ENCODE measurements at regions not wholly inside any gene's neighbourhood (a gene's known extent, or its start where the extent isn't known, plus 50 kb on each side); places are given as distances from the start of the nearest gene placed in this dataset.

- H3K27ac ChIP-seq (ENCODE audit: extremely low read depth, low read depth, low read length): peak overlapping the region; percentile 58; the same call in 2 of the 3 replicates
- TF ChIP-seq HMBOX1 (IDR thresholded peaks at IDR 0.05) (peak; percentile 87), PCBP2 (IDR thresholded peaks at IDR 0.05; ENCODE audit: low read depth, low read length, poor library complexity, severe bottlenecking) (no peak), FOXM1 (IDR thresholded peaks at IDR 0.05; ENCODE audit: low read depth) (peak; percentile 48; the same call in 1 of the 2 replicates), FOXM1 (CRISPR knock-in tag; IDR thresholded peaks at IDR 0.05; ENCODE audit: low read depth) (no peak), KLF13 (tag; IDR thresholded peaks at IDR 0.05; ENCODE audit: borderline replicate concordance, low read depth) (no peak), NFE2L1 (tag; IDR thresholded peaks at IDR 0.05; ENCODE audit: borderline replicate concordance, low read depth) (peak; percentile 55), STAT5A (IDR thresholded peaks at IDR 0.05; ENCODE audit: borderline replicate concordance, low read length) (peak; percentile 80), XRCC5 (IDR thresholded peaks at IDR 0.05; ENCODE audit: low read depth, low read length) (no peak), TEAD4 (IDR thresholded peaks at IDR 0.05; ENCODE audit: low read length) (peak; percentile 93), TEAD4 (CRISPR knock-in tag; IDR thresholded peaks at IDR 0.05; ENCODE audit: borderline replicate concordance) (no peak), CCAR2 (IDR thresholded peaks at IDR 0.05; ENCODE audit: low read depth, low read length) (no peak), FOSL1 (tag; conservative IDR thresholded peaks at IDR 0.05) (peak; percentile 61), MYNN (IDR thresholded peaks at IDR 0.05) (no peak), MYNN (CRISPR knock-in tag; IDR thresholded peaks at IDR 0.05) (no peak), EGR1 (conservative IDR thresholded peaks at IDR 0.05) (peak; percentile 69), ZNF311 (CRISPR knock-in tag; IDR thresholded peaks at IDR 0.05) (no peak)
- TF ChIP-seq, protein P1, sequence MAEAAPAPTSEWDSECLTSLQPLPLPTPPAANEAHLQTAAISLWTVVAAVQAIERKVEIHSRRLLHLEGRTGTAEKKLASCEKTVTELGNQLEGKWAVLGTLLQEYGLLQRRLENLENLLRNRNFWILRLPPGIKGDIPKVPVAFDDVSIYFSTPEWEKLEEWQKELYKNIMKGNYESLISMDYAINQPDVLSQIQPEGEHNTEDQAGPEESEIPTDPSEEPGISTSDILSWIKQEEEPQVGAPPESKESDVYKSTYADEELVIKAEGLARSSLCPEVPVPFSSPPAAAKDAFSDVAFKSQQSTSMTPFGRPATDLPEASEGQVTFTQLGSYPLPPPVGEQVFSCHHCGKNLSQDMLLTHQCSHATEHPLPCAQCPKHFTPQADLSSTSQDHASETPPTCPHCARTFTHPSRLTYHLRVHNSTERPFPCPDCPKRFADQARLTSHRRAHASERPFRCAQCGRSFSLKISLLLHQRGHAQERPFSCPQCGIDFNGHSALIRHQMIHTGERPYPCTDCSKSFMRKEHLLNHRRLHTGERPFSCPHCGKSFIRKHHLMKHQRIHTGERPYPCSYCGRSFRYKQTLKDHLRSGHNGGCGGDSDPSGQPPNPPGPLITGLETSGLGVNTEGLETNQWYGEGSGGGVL (CRISPR knock-in tag; IDR thresholded peaks at IDR 0.05): no peak
- TF ChIP-seq, protein P2, sequence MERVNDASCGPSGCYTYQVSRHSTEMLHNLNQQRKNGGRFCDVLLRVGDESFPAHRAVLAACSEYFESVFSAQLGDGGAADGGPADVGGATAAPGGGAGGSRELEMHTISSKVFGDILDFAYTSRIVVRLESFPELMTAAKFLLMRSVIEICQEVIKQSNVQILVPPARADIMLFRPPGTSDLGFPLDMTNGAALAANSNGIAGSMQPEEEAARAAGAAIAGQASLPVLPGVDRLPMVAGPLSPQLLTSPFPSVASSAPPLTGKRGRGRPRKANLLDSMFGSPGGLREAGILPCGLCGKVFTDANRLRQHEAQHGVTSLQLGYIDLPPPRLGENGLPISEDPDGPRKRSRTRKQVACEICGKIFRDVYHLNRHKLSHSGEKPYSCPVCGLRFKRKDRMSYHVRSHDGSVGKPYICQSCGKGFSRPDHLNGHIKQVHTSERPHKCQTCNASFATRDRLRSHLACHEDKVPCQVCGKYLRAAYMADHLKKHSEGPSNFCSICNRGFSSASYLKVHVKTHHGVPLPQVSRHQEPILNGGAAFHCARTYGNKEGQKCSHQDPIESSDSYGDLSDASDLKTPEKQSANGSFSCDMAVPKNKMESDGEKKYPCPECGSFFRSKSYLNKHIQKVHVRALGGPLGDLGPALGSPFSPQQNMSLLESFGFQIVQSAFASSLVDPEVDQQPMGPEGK (CRISPR knock-in tag; IDR thresholded peaks at IDR 0.05; ENCODE audit: borderline replicate concordance): no peak
Measured at GRCh38 chr6:3913077-3913957, 64.1 kb downstream of the FAM50B start.

More at GRCh38 chr6:3913077-3913957, 64.1 kb downstream of the FAM50B start:
- peak; percentile 86 for ATAC-seq
- Histone ChIP-seq H3K27me3 (ENCODE audit: control insufficient read depth in 2 of 2, insufficient read depth in 2 of 2, low read length in 2 of 2) (peaks cover 0 to 11% of the 10 kb centered on the region in 2 experiments; a peak in 2 of 5 replicates), H2AFZ (ENCODE audit: low read depth, low read length) (no peak overlapping the region), H3K9ac (ENCODE audit: insufficient read depth in 1 of 2, low read depth in 2 of 2, low read length in 2 of 2) (0 out of 4 replicates have a peak overlapping the region, but pooled peaks of 1 of the 2 experiments have one; percentile 29), H3K9me1 (ENCODE audit: control insufficient read depth, insufficient read depth, low read length) (peaks cover 9% of the 10 kb centered on the region), H4K20me1 (replicated peaks; ENCODE audit: control insufficient read depth, insufficient read depth, low read length) (no peaks in the 10 kb centered on the region), H3K9me3 (replicated peaks; ENCODE audit: control insufficient read depth, insufficient read depth, low read depth, low read length) (no peaks in the 10 kb centered on the region), H3K4me3 (no peak overlapping the region), H3K4me1 (replicated peaks in 1 of 2; ENCODE audit: control insufficient read depth in 2 of 2, insufficient read depth in 2 of 2, low read length in 2 of 2) (peaks cover 11 to 29% of the 10 kb centered on the region in 2 experiments), H3K4me2 (ENCODE audit: insufficient read depth, low read length) (peak overlapping the region; percentile 16; the same call in 1 of the 2 replicates), H3K79me2 (ENCODE audit: control insufficient read depth, insufficient read depth, low read length) (no peaks in the 10 kb centered on the region), H3K36me3 (ENCODE audit: control insufficient read depth, insufficient read depth, low read length) (no peaks in the 10 kb centered on the region)
- 11% methylated on average over 6 of the region's 6 CpGs for WGBS (ENCODE audit: insufficient coverage, low coverage, missing lambda C conversion rate)
- ChIA-PET POLR2A (interaction anchor here (0.7 kb wide), 4 partner anchors 12 to 127 kb away, joined by 3 to 5 read pairs (median 4); a partner anchor contains a TSS), CTCF (ENCODE audit: low intra/inter-chr PET ratio) (no interaction called here)
- intact Hi-C loops (cut with micrococcal nuclease) (no loop called here), in situ Hi-C loops (cut with MboI) (no loop called here)
- BruUV-seq (replicated peaks): no TSS peak
- peak; percentile 93 for FAIRE-seq
- peak; percentile 72 to 87 (median 78) for DNase-seq (ENCODE audit: extremely low read depth in 1 of 4, low spot score in 3 of 4)
